ENCODE measurements at regions not wholly inside any gene's neighbourhood (a gene's known extent, or its start where the extent isn't known, plus 50 kb on each side); places are given as distances from the start of the nearest gene placed in this dataset.
"Not testable (repeated sequence)": the region's sequence is repeated elsewhere in the genome, so short reads cannot be mapped to it uniquely, and the experiment has no call there.

DNA sequence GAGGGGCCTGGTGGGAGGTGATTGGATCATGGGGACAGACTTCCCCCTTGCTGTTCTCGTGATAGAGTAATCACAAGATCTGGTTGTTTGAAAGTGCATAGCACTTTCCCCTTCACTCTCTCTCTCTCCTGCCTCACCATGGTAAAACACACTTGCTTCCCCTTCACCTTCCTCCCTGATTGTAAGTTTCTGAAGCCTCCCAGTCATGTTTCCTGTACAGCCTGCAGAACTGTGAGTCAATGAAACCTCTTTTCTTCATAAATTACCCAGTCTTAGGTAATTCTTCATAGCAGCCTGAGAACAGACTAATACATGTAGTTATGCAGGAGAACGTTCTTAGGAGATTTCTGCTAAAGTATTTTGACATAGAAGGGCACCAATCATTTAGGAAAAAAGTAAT is 59.9 kb upstream of the FBXO28 start:
- Histone ChIP-seq H3K4me1 (peaks cover 0 to 4% (median 1%) of the 10 kb centered on the region in 4 donors), H3K9me3 (no peaks in the 10 kb centered on the region), H3K4me3 (no peak overlapping the region), H3K27ac (no peak overlapping the region), H3K27me3 (no peaks in the 10 kb centered on the region), H3K36me3 (no peaks in the 10 kb centered on the region)
- TF ChIP-seq, protein P1, sequence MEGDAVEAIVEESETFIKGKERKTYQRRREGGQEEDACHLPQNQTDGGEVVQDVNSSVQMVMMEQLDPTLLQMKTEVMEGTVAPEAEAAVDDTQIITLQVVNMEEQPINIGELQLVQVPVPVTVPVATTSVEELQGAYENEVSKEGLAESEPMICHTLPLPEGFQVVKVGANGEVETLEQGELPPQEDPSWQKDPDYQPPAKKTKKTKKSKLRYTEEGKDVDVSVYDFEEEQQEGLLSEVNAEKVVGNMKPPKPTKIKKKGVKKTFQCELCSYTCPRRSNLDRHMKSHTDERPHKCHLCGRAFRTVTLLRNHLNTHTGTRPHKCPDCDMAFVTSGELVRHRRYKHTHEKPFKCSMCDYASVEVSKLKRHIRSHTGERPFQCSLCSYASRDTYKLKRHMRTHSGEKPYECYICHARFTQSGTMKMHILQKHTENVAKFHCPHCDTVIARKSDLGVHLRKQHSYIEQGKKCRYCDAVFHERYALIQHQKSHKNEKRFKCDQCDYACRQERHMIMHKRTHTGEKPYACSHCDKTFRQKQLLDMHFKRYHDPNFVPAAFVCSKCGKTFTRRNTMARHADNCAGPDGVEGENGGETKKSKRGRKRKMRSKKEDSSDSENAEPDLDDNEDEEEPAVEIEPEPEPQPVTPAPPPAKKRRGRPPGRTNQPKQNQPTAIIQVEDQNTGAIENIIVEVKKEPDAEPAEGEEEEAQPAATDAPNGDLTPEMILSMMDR (IDR thresholded peaks at IDR 0.05) = no peak
- DNase-seq = no peak
- intact Hi-C loops (cut with DNase I; ENCODE audit: low total_unique reads) = no loop called here

DNA sequence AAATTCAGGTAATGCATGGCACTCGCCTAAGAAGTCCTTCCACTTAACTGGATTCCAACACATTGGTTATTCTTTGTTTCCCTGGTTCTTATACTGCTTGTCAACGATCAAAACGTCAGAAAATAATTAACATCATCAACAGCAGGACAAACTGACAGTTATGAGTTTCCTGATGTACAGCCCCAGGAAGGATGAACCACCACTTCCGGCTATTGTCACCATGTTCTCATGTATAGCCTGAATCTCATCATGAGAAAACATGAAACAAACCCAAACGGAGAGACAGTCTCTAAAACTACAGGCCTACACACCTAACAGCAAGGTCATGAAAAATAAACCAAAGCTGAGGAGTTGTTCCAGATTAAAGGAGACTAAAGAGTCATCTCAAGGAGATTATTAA is 60.5 kb upstream of the FBXO28 start:
- intact Hi-C loops (cut with DNase I; ENCODE audit: low total_unique reads) = no loop called here
- DNase-seq = no peak
- Histone ChIP-seq H3K36me3 (no peaks in the 10 kb centered on the region), H3K27ac (no peak overlapping the region), H3K4me3 (no peak overlapping the region), H3K4me1 (peaks cover 0 to 4% (median 1%) of the 10 kb centered on the region in 4 donors), H3K9me3 (no peaks in the 10 kb centered on the region), H3K27me3 (no peaks in the 10 kb centered on the region)
- TF ChIP-seq, protein P1 (IDR thresholded peaks at IDR 0.05) = no peak

DNA sequence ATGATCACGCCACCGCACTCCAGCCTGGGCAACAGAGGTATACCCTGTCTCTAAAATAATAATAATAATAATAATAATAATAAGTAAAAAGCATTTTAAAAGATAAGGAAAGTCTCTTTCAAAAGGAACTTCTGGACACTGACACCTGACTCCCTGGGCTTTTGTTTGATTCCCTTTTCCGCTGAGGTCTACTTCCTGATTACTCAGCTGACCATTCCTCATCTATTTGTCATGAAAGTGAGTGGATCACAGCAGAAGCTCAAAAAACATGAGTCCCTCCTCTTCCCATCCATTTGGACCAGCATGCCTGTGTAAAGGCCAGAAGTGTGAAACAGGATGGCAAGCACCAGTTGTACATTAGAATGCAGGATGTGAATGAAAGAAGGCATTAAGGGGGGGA is 61.1 kb upstream of the FBXO28 start:
- Histone ChIP-seq H3K4me1 (peaks cover 0 to 4% (median 1%) of the 10 kb centered on the region in 4 donors), H3K4me3 (no peak overlapping the region), H3K9me3 (no peaks in the 10 kb centered on the region), H3K27me3 (no peaks in the 10 kb centered on the region), H3K27ac (no peak overlapping the region), H3K36me3 (no peaks in the 10 kb centered on the region)
- intact Hi-C loops (cut with DNase I; ENCODE audit: low total_unique reads) = no loop called here
- TF ChIP-seq, protein P1 (IDR thresholded peaks at IDR 0.05) = no peak
- DNase-seq = no peak

DNA sequence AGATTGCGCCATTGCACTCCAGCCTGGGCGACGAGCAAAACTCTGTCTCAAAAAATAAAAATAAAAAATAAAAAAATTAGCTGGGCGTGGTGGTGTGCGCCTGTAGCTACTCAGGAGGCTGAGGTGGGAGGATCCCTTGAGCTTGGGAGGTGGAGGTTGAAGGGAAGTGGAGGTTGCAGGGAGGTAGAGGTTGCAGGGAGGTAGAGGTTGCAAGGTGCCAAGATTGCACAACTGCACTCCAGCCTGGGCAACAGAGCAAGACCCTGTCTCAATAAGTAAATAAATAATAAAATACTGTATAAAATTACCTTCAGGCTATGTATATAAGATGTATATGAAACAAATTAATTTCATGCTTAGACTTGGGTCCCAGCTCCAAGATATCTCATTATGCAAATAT is 62.1 kb upstream of the FBXO28 start:
- DNase-seq; H3K4me1 ChIP-seq; H3K4me3 ChIP-seq; H3K36me3 ChIP-seq; H3K27ac ChIP-seq; intact Hi-C loops (cut with DNase I; ENCODE audit: low total_unique reads); H3K27me3 ChIP-seq; H3K9me3 ChIP-seq: not testable (repeated sequence)

DNA sequence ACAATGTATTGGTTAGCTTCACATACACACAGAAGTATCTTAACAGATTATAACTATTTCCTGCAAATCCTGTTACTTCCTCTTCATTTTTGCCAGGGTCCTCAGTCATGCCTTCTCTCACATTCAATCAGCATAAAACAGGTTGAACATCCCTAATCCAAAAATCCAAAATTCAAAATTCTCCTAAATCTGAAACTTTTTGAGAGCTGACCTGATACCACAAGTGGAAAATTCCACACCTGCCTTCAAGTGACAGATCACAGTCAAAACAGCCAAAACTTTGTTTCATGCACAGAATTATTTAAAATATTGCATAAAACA is 62.9 kb upstream of the FBXO28 start:
- TF ChIP-seq, protein P1 (IDR thresholded peaks at IDR 0.05) = no peak
- Histone ChIP-seq H3K27ac (no peak overlapping the region), H3K27me3 (no peaks in the 10 kb centered on the region), H3K9me3 (no peaks in the 10 kb centered on the region), H3K4me1 (peaks cover 0 to 4% (median 1%) of the 10 kb centered on the region in 4 donors), H3K4me3 (no peak overlapping the region), H3K36me3 (no peaks in the 10 kb centered on the region)
- intact Hi-C loops (cut with DNase I; ENCODE audit: low total_unique reads) = no loop called here
- DNase-seq = no peak

DNA sequence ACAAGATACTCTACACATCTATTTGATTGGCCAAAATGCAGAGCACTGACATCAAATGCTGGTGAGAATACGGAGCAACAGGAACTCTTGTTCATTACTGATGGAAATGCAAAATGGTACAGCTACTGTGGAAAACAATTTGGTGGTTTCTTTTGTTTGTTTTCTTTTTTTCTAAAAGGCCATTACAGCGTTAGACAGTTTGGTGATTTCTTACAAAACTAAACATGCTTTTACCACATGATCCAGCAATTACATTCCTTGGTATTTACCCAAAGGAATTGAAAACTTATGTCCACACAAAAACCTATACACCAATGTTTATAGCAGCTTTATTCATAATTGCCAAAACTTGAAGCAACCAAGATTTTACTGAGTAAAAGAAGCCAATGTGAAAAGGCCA is 66.4 kb upstream of the FBXO28 start:
- Histone ChIP-seq H3K9me3 (no peaks in the 10 kb centered on the region), H3K4me3 (no peak overlapping the region), H3K4me1 (peaks cover 0 to 4% (median 1%) of the 10 kb centered on the region in 4 donors), H3K36me3 (no peaks in the 10 kb centered on the region), H3K27ac (no peak overlapping the region), H3K27me3 (no peaks in the 10 kb centered on the region)
- TF ChIP-seq, protein P1 (IDR thresholded peaks at IDR 0.05) = no peak
- DNase-seq = no peak
- intact Hi-C loops (cut with DNase I; ENCODE audit: low total_unique reads) = no loop called here
